GM12891 (cell line): ENCODE measurements at regions not wholly inside any gene's neighbourhood (a gene's known extent, or its start where the extent isn't known, plus 50 kb on each side); places are given as distances from the start of the nearest gene placed in this dataset.

ENCODE experiments used
- POLR2A ChIP-seq: IDR thresholded peaks from 2 replicates; pipeline ENCODE4 v1.6.1; 2011; ENCODE audit warnings: low read depth, low read length, control low read depth
- POLR2AphosphoS5 ChIP-seq: IDR thresholded peaks from 2 replicates; pipeline ENCODE4 v1.6.1; 2011; ENCODE audit warnings: low read depth, low read length, control low read depth
- POU2F2 ChIP-seq: IDR thresholded peaks from 2 replicates; pipeline ENCODE4 v1.6.1; 2011; ENCODE audit warnings: low read depth, mild to moderate bottlenecking, control low read depth, low read length, moderate library complexity

DNA sequence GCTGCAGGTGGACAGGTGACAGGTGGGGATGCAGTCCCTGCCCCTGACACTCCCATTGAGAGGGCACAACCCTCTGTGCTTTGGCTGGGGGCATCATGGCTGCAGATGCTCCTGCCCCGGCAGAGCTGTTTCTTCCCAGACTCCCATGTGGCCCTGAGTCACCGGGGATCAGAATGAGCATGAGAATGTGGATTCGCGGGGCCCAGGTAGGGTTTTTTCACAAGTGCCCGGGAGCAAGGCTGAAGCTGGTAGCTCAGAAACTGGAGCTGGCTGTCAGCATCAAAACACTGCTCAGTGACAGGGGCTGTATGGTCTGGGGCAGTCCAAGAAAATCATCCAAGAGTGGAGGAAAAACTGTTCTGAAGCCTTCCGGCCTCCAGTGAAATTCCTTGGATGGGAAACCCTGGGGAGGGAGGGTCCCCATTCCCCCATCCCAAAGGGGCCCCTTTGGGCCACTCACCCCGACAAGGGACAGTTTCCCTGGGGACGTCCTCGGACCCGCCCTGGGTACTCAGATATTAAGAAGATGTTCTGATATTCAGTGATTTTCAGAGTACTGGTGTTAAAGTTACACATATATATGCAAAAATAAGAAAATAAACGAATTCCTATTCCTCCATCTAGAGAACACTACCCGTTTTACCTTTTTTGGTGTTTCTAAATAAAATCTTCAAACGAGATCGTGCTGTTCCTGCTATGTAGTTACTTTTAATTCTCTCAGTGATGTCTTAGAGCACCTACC lies 120.1 kb upstream of the LPCAT1 start:
- TF ChIP-seq POLR2AphosphoS5 (no peak), POU2F2 (no peak), POLR2A (no peak)
